Activated T-helper 1 cell treated with Interleukin-2 at 50 U/mL for 16 hours (primary cell): ENCODE measurements at regions not wholly inside any gene's neighbourhood (a gene's known extent, or its start where the extent isn't known, plus 50 kb on each side); places are given as distances from the start of the nearest gene placed in this dataset.
"Not testable (repeated sequence)": the region's sequence is repeated elsewhere in the genome, so short reads cannot be mapped to it uniquely, and the experiment has no call there.

Source experiments
- DNase-seq: peaks from one replicate; pipeline ENCODE4 v3.0.0-alpha.2; 2020; ENCODE audit warnings: low read depth

DNA sequence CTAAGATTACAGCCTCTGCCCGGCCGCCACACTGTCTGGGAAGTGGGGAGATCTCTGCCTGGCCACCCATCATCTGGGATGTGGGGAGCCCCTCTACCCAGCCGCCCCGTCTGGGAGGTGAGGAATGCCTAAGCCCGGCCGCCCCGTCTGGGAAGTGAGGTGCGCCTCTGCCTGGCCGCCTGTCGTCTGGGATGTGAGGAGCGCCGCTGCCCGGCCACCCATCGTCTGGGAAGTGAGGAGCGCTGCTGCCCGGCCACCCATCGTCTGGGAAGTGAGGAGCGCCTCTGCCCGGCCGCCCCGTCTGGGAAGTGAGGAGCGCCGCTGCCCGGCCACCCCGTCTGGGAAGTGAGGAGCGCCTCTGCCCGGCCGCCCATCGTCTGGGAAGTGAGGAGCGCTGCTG is 135.9 kb upstream of the PROKR2 start:
- not testable (repeated sequence) for DNase-seq

DNA sequence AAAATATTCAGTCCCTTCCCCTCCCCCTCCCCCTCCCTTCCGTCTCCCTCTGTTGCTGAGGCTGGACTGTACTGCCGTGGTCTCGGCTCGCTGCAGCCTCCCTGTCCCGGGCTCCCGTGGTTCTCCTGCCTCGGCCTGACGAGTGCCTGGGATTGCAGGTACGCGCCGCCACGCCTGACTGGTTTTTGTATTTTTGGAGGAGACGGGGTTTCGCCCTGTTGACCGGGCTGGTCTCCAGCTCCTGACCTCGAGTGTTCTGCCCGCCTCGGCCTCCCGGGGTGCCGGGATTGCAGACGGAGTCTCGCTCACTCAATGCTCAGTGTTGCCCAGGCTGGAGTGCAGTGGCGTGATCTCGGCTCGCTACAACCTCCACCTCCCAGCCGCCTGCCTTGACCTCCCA is 135.5 kb upstream of the PROKR2 start:
- not testable (repeated sequence) for DNase-seq

DNA sequence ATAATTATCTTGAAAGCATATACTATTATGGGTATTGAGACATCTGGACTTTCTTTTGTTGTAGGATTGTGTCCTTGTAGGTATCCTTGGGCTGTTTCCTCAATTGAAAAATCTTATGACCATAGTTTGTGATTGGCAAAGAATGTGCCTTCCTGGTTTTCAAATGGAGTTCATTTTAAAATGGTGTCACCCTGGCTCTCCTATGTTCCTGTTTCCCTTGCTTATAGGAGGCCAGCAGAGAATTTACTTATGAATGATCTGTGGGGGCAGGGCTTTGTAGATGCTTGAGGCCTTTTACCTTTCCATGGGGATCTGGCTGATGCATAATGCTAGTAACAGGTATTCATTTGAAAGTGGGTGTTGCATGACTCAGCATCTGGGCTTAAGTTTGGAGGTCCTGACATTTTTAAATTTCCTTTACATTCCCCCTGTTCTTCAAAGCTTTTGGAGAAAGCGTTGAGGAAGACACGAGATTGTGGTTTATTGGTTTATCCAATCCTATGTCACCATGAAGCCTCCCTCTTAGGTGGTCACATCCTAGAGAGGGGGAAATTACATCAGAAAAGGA is 135.0 kb upstream of the PROKR2 start:
- no peak for DNase-seq

DNA sequence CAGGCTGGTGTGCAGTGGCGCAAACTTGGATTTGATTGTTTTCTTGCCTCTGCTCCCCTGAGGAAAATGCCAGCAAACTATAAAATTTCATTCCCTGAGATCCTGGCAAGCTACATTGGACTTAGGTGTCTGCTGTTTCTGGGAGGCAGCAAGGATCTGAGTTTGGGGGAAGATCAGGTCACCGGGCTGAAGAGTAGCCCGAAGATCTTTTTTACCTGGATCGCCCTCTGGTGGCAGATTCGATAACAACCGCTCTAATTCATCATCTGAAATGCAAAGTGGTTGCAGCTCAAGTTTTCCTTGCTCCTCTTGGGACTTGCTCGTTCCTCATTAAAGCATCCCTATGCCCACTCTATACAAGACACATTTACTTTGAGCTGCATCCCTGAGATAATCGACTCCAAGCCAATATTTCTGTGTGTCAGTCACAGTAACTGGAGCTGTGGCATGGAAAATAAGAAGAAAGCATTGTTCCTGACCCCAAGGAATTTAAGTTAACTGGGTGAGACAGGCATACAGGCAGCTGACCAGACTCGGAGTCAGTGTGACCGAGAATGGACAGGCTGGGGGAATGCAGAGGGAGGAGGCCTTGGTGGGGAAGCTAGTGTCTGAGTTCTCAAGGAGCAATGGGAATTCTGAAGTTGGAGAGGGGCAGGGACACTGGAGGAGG is 131.8 kb upstream of the PROKR2 start:
- peak; percentile 10 for DNase-seq

DNA sequence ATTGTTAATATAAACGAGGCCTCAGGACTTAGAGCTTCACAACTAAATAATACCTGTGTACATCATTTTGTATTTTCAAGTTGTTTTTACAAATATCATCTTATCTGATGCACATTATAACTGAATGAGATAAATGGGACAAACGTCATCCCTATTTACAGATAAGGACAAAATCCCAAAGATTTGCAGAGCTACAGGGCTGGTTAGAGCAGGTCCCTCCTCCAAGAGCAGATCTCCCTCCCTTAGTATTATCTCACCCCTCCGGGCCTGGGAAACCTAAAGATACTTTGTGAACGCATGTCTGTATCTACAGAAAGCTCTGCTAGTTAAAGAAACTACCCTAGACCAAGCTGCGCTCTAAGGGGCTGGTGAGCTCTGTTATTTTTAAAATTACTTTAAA is 130.4 kb upstream of the PROKR2 start:
- DNase-seq, result no peak

DNA sequence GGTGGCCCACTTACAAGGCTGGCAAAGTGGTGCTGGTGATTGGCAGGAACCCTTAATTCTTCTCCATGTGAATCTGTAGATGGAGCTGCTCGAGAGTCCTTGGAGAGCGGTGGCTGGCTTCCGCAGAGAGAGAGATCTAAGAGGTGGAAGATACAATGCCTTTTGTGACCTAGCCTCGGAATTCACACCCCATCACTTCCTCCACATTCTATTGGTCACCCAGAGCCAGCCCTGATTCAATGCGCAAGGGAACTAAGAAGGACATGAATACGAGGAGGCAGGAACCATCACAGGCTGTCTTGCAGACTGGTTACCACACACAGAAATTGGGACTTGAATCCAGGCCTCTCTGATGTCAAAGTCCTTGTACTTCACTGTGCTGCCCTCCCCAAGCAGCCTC is 128.9 kb upstream of the PROKR2 start:
- DNase-seq, result no peak

DNA sequence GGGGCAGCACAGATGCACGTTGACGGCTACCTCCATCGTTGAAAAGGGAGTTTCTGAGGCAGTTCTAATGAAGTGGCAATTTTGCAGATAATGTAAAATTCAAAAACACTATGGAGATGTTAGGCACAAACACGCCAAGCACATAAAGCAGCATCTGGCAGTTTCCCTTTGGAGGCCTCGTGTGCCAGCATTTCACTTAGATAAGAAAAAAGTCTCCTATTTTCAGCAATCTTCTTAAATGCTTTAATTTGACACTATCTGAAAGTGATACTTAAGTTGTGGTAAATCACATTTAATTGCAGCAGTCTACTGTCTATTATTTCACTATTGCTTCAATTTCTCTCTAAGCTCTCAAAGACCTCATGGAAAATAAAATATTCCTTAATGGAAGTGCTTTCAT is 125.3 kb upstream of the PROKR2 start:
- DNase-seq, result no peak

DNA sequence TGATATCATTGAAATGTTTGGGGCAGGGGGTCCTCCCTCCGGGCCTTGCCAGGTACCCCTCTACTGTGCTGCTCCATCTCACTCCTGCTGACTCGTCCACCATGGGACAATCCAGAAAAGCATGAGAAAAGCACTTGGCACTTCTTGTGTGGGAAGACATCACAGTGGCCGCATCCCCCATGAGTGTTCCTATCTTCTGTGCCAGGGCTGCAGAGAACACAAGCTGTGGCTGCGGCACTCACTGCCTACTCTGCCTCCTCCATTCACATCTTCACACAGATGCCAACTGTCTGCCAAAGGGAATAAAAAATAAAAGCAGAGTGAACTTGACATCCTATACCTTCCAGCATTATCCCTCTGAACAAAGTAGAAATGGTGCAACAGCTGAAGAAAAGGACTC is 117.4 kb upstream of the PROKR2 start:
- no peak for DNase-seq

DNA sequence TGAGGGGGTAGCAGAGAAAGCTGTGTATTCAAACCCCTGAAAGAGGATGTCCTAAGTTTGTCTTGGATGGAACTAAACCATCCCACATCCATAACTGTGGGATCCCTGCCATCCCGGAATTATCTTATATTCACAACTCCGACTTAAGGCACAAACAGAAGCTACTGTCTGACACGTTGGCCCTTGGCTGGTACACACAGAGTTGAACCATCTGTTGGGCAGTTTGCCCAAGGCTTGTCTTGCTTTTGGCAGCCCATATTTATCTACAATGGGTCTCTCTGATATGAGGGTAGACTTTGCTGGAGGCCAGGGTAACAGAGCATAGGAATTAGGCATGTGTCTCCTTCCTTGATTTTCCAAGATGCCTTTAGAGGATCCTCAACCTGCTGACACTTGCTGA is 116.6 kb upstream of the PROKR2 start:
- no peak for DNase-seq

DNA sequence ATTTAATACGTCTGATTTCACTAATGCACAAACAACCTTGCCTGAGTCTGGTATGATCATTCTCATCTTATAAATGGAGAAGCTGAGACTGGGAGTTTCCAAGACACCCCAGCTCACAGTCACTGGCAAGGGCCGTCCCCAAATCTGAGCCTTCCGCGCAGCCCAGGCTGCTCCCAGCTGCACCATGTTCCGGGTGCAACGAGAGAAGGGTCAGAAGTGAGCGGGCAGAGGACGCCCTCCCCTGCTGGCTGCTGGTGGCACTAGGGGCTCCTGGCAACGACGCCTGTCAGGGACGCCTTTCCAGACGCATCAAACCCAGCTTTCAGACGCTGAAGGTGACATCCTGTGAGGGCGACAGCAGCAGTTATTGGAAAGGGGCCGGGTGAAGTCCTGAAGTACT is 115.3 kb upstream of the PROKR2 start:
- no peak for DNase-seq

DNA sequence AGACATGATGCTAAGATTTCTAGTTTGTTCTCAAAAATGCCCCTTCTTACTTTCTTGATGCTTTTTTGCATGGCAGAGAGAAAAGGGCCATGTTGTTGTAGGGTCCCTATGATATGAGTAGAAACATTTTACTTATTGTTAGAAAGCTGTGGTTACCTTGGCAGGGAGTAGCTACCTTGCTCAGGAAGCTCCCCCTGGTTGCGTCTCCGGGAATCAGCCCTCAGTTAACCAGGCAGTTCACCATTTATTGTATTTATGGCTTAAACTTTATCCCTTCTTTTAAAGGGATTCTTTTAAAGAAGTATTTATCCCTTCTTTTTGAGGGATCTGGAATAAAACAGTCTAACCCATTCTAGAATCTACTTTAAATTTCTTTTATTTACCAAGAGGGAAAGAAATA is 113.9 kb upstream of the PROKR2 start:
- DNase-seq, result no peak

DNA sequence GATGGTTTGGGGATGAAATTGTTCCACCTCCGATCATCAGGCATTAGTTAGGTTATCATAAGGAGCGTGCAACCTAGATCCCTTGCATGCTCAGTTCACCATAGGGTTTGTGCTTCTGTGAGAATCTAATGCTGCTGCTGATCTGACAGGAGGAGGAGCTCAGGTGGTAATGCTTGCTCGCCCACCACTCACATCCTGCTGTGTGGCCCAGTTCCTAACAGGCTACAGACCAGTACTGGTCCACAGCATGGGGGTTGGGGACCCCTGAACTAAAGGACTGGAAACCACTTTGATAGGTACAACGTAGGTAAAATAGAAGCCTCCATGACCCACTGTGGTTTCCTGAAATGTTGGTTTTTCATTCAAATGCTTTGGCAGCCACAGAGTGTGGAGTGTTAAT is 109.3 kb upstream of the PROKR2 start:
- no peak for DNase-seq

DNA sequence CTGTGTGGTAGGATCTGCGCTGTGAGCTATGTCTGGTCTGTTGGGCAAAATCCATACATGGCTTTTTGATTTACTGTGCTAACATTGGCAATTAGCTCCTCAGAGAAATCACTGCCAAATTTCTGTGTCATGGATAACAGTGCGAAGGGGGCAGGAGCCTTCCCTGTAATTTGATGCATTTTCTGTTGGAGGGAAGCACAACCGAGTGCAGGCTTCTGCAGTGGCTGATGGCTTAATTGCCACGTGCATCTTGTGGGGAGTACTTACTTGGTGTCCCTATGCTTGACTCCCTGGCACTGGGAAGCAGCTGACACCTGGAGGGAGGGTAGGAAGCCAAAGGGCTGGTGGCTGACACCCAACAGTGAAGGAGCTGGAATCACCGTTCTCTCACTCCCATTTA is 99.3 kb upstream of the PROKR2 start:
- no peak for DNase-seq

DNA sequence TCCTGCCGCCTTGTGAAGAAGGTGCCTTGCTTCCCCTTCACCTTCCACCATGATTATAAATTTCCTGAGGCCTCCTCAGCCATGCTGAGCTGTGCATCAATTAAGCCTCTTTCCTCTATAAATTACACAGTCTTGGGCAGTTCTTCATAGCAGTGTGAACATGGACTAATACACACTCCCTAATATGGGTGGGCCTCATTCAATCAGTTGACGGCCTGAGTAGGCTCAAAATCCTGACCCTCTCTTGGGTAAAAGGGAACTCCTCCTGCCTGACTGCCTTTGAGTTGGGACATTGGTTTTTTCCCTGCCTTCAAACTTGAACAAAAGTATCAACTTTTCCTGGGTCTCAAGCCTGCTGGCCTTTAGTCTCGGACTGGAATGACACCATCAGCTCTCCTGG is 96.6 kb upstream of the PROKR2 start:
- DNase-seq, result no peak

DNA sequence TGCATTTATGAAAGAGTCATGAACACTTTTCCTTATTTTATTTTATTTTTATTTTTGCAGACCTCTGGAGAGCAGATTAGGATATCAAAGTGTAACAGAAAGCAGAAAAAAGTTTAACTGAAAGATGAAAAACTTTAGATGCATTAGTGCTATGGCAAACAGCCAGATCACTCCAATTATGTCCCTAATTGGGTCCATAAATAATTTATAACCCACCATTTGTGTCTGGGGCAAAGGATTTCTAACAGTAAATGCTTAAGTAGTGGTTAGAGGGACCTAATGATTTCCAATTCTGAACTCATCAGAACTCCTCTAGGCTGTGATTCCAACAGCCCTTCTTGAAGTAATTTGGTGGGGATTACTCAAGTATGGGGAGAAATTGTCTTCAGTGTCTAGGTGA is 93.7 kb upstream of the PROKR2 start:
- no peak for DNase-seq

DNA sequence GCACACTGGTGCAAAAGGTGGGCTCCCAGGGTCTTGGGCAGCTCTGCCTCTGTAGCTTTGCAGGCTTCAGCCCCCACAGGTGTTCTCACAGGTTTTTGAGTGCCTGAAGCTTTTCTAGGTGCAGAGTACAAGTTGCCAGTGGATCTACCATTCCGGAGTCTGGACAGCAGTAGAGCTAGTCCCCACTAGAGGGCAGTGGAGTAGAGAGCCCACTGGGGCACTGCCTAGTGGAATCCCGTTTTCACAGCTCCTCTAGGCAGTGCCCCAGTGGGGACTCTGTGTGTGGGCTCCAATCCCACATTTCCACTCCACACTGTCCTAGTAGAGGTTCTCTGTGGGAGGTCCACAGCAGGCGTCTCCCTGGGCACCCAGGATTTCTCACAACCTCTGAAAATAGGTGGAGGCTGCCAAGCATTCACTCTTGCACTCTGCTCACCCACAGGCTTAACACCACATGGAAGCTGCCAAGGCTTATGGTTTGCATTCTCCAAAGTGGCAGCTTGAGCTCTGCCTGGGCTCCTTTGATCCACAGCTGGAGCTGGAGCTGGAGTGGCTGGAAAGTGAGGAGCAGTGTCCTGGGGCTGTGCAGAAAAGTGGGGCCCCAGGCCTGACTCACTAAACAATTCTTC is 86.3 kb upstream of the PROKR2 start:
- DNase-seq, result no peak

DNA sequence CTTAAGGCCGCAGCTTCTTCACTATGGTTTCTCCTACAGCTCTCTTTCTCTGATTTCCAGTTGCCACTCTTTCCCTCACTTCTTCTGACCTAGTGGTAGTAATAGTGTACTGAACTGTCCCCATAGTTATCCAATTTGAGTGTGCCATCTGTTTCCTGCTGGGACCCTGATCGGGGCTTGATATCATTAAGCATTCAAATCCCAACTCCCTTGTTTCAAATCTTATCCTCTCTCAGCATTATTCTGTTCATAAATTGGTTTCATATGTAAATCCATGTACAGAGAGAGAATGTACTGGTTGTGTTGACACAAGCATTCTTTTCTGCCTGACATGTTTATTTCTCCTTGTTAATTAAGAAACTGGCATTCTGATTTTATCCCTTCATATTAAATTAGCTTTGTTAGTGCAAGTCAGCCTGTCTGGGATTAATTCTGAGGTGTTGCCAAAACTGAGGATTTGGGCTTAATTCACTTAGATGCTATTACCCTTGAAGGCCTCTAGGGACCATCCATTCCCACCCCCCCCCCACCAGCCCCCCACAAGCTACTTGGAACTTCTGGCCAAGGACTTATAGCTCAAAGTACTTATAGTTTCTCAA is 84.6 kb upstream of the PROKR2 start:
- no peak for DNase-seq

DNA sequence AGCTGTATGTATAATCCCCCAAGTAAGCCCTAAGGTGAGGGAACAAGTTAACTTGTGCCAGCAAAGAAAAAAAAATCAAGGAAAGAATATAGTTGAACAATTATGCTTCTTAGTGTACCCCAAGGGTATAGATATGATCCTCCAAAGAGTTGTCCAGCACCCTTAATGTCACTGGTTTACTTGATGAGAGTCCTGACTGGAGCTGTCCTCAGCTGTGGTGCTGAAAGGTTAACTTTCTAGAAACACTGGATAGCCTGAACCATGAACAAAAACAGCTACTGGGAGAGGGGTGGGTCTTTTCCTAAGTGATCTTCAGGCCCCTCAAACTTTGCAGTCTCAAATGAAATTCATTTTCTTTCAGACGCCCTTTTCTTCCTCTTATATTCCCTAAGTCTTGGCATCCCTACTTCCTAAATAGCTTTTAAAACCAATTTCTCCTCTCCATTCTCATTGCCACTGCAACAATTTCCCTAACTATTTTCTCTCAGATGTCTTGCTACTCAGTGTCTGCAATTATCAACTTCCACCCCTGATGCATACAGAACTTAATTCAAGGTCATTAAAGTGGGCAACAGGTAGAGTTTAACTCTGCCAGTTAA is 83.5 kb upstream of the PROKR2 start:
- no peak for DNase-seq

DNA sequence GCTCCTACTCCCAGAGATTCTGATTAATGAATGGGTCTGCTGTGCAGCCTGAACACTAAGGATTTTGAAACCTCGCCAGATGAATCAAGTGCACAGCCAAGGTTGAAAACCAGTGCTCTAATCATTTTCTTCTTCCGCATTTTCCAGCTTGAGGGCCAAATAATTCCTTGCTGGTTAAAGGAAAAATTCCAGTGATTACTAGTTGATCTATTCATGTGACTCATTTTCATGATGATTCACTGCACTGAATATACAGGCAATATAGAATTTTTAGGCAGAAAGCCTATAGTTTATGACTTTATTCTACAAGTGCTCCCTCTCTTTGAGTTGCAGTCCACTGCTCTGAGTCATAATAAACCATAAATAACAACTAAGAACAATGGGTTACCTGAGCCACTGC is 80.6 kb upstream of the PROKR2 start:
- no peak for DNase-seq

DNA sequence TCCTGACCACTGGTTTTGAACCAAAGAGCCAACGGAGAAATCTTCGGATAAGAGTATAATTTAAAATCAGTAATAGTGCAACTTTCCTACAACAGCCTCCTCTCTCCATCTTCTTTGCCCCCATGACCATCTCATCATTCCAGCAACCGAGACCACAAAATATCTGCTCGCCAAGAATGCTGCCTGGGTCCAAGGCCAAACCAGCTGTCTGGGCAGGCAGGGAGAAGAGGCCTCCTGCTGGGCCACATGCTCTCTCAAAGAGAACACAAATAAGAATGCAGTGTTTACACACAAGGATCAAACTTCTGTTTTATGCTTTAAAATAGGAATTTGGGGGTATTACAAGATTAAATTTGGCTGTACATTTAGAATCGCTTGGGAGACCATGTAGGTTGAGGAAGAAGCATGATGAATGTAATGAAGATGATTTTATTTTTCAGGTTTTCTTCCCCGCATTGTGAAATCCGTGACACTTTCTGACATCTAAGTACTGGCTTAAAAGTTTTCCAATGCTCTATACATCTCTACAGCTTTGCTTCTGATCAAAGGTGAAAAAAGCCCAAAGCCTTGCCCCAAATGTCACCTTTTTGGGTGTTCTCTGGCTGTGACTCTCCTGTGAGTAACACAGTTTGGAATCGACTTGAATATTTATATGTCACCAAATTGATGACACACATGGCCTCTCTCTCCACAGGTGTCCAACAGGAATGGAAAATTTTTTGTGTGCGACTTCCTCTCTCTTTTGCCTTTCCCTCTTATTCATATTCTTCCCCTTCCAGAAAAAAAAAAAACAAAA is 79.4 kb upstream of the PROKR2 start:
- no peak for DNase-seq

DNA sequence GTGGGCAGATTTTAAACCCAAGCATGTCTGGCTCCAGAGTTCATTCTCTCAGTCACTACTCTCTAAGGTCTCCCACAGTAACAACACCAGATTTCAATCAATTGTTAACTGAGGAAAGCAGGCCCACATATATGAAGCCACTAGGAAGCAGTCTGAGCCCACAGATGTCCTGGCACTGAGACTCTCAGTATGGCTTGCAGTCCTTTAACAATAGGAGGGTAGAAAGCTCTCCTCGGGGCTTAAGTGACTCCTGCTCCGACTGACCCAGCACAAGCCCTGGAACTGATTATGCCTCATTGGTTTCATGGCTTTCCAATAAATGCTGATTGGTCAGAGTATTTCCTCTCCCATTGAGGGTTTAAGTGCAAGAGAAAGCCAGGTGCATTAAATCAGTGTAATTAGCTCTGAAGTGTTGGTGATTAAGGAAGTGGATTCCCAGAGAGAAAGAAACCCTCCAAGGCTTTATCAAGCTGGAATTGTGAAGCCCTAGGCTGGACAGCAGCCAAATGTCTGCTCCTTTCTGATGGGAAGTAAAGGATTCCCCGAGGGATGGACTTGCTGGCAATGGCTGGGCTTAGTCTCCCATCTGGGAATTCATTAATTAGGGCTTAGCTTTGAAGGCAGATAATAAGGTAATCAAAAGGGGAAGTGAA is 76.6 kb upstream of the PROKR2 start:
- DNase-seq, result no peak

DNA sequence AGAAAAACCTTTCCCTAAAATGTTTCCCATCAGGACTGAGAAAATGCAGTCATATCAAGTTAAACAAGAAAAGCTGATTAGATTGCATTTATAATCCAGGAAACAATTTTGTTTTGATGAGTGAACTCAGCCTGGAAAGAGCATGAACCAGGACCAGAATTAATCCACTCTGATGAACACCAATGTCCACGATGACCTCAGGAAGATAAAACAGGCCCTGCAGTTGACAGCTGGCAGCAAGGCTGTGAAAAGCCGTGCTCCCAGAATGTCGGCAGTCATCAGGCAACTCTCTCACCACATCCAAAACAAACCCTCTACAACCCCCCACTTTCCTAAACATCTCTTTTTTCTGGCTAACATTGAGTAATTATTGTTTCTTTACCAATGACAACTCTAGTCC is 74.0 kb upstream of the PROKR2 start:
- DNase-seq, result no peak
